Stimulated activated CD8-positive, alpha-beta memory T cell treated with anti-CD3 and anti-CD28 coated beads, Interleukin-7, amount 100 ng/mL, for 24 hours (primary cell): ENCODE measurements at regions not wholly inside any gene's neighbourhood (a gene's known extent, or its start where the extent isn't known, plus 50 kb on each side); places are given as distances from the start of the nearest gene placed in this dataset.

ENCODE experiments used
- DNase-seq: peaks from one replicate; pipeline ENCODE4 v3.0.0-alpha.2; 2020; ENCODE audit warnings: low read depth

- no peak for DNase-seq
These were observed 207.6 kb downstream of the BCL11B start for GRCh38 chr14:99064262-99064954.

GRCh38 chr14:99065551-99065950 is 206.4 kb downstream of the BCL11B start:
- no peak for DNase-seq

- no peak for DNase-seq
These were observed 205.6 kb downstream of the BCL11B start for GRCh38 chr14:99066378-99066777.

GRCh38 chr14:99067141-99067920 is 204.7 kb downstream of the BCL11B start:
- no peak for DNase-seq

GRCh38 chr14:99067927-99068326 is 204.1 kb downstream of the BCL11B start:
- no peak for DNase-seq

GRCh38 chr14:99069946-99070345 is 202.1 kb downstream of the BCL11B start:
- DNase-seq, result no peak

- DNase-seq, result no peak
These were observed 199.6 kb downstream of the BCL11B start for GRCh38 chr14:99072433-99072832.

- DNase-seq, result no peak
These were observed 199.0 kb downstream of the BCL11B start for GRCh38 chr14:99072956-99073355.

GRCh38 chr14:99073431-99073830 is 198.6 kb downstream of the BCL11B start:
- DNase-seq, result no peak

- DNase-seq, result no peak
These were observed 196.9 kb downstream of the BCL11B start for GRCh38 chr14:99075061-99075460.

- DNase-seq, result no peak
These were observed 196.1 kb downstream of the BCL11B start for GRCh38 chr14:99075771-99076375.

- DNase-seq, result no peak
These were observed 194.7 kb downstream of the BCL11B start for GRCh38 chr14:99077076-99077843.

GRCh38 chr14:99077844-99078236 is 194.2 kb downstream of the BCL11B start:
- DNase-seq, result no peak

GRCh38 chr14:99078426-99078825 is 193.6 kb downstream of the BCL11B start:
- no peak for DNase-seq

- no peak for DNase-seq
These were observed 192.8 kb downstream of the BCL11B start for GRCh38 chr14:99079061-99079727.

- DNase-seq, result no peak
These were observed 191.7 kb downstream of the BCL11B start for GRCh38 chr14:99080306-99080705.

- DNase-seq, result no peak
These were observed 190.7 kb downstream of the BCL11B start for GRCh38 chr14:99081156-99081765.

GRCh38 chr14:99081880-99082279 is 190.1 kb downstream of the BCL11B start:
- DNase-seq, result no peak

- no peak for DNase-seq
These were observed 178.2 kb downstream of the BCL11B start for GRCh38 chr14:99093532-99094517.

GRCh38 chr14:99094901-99095300 is 177.1 kb downstream of the BCL11B start:
- no peak for DNase-seq
